SKM-1 treated with dmso at 0.1 percent for 144 hours (cell line): ENCODE measurements at regions not wholly inside any gene's neighbourhood (a gene's known extent, or its start where the extent isn't known, plus 50 kb on each side); places are given as distances from the start of the nearest gene placed in this dataset.

ENCODE experiments used
- DNase-seq: peaks from one replicate; lab custom pipeline; 2025; ENCODE audit not compliant: unreplicated experiment; lab: John Stamatoyannopoulos, UW

GRCh38 chr12:86331457-86331856, 75.3 kb upstream of the MGAT4C start:
- no peak for DNase-seq

GRCh38 chr12:86331012-86331411, 74.8 kb upstream of the MGAT4C start:
- no peak for DNase-seq

- no peak for DNase-seq
These were observed 56.0 kb upstream of the MGAT4C start for GRCh38 chr12:86312232-86312631.
